GM10266 (cell line): ENCODE measurements at regions not wholly inside any gene's neighbourhood (a gene's known extent, or its start where the extent isn't known, plus 50 kb on each side); places are given as distances from the start of the nearest gene placed in this dataset.

Experiments
- DNase-seq: peaks from one replicate; pipeline ENCODE4 v3.0.0; 2012; ENCODE audit errors: extremely low spot score
- TF ChIP-seq, protein P1 (sequence below): IDR thresholded peaks from 2 replicates; pipeline ENCODE4 v1.5.1; 2012; ENCODE audit warnings: mild to moderate bottlenecking, low read depth; ENCODE audit not compliant: control insufficient read depth, insufficient read depth; ENCODE audit errors: missing control alignments

DNA sequence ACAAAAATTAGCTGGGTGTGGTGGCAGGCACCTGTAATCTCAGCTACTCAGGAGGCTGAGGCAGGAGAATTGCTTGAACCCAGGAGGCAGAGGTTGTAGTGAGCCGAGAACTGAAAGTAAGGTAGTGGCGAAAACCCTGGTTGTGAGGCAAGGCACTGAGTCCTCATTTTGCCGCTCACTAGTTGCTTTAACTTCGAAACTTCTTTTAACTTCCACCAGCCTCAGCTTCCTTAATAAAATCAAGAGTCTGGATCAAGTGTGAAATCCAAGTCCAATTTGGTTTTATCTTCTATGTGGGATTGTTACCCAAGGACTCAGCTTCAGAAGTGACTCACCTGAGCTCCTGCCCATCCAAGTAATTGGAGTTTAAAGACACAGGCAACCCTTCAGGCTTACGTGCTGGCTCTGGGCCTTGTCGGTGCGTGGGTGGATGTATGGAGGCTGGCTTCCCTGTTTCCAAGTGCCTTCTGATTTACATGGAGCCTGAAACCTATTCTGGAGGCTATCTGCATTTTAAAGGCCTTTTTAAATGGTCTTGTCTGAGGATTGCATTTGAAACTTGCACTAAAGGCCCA lies 374.2 kb upstream of the ID2 start:
- TF ChIP-seq, protein P1, sequence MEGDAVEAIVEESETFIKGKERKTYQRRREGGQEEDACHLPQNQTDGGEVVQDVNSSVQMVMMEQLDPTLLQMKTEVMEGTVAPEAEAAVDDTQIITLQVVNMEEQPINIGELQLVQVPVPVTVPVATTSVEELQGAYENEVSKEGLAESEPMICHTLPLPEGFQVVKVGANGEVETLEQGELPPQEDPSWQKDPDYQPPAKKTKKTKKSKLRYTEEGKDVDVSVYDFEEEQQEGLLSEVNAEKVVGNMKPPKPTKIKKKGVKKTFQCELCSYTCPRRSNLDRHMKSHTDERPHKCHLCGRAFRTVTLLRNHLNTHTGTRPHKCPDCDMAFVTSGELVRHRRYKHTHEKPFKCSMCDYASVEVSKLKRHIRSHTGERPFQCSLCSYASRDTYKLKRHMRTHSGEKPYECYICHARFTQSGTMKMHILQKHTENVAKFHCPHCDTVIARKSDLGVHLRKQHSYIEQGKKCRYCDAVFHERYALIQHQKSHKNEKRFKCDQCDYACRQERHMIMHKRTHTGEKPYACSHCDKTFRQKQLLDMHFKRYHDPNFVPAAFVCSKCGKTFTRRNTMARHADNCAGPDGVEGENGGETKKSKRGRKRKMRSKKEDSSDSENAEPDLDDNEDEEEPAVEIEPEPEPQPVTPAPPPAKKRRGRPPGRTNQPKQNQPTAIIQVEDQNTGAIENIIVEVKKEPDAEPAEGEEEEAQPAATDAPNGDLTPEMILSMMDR = no peak
- DNase-seq = no peak

DNA sequence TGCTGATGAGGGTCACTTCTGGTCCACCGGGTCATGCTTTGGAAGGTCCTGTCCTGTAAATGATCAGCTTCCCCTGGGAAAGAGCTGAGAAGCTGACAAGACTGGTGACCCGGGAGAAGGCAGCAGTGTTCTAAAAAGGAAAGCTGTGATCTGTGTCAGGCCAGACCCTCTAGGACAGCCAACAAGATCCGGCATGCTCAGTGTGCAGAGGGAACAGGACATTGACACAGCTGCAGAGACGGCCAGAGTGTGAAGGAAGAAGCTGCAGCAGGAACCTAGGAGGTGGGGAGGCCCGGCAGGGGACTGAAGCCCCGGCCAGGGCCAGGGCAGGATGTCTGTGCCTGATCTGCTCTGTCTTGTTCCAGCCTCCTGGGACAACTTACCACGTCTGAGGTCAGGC lies 372.7 kb upstream of the ID2 start:
- TF ChIP-seq, protein P1 = no peak
- no peak for DNase-seq

DNA sequence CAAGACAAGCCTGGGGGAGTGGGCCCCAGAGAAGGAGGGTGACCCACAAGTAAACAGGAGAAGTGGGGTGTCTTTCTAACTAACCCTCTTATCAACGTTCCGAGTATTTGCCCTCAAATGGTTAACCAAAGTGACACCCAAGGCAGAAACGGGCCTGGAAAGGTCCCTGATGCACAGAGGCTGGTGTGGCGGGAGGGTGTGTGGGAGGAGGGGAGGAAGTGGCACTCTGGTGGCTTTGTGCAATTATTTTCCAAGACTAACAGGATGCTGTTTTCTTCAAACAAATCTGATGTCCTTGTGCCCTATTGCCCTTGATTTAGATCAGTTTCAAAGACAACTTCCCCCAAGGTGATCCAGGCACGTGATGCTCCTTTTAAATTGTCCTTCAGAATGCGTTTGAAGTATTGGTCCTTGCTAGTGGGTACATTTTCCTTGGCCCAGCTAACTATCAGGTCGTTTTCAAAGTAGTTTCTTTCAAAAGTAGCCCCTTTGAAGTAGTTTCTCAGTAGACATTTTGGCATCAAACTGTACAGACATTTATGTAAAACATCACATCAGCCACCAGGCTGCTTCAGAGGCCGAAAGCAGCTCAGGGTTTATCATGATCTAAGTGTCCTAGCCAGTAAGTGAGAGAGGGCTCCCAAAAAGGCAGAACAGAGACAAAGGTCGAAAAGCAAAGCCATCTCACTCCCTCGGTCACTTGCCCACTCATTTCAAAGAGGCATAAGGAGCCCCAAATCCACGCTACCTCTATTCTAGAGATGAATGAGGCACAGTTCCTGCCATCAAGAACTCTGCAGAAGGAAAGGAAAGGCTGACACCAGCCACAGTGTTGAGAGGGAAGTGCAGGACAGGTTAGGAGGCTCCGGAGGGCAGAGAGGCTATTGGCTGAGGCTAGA lies 371.1 kb upstream of the ID2 start:
- TF ChIP-seq, protein P1 = no peak
- no peak for DNase-seq

DNA sequence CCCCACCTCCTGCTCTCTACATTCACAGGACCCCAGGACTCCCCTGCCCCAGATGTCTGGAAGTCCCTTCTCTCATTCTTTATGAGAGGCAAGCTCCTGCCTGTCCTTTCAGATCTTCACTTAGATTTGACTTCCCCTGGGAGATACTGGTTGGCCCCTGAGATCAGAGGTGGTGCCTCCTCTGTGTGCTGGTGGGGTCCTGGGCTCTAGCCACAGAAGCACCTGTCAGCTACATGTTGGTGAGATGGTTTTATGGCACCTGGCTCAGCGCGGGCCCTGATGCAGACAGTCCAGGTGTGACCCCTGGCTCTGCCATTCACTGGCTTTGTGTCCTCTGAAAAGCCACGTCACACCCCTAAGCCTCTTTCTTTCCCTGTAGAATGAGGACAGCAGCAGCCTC lies 369.6 kb upstream of the ID2 start:
- DNase-seq = no peak
- TF ChIP-seq, protein P1 = no peak

DNA sequence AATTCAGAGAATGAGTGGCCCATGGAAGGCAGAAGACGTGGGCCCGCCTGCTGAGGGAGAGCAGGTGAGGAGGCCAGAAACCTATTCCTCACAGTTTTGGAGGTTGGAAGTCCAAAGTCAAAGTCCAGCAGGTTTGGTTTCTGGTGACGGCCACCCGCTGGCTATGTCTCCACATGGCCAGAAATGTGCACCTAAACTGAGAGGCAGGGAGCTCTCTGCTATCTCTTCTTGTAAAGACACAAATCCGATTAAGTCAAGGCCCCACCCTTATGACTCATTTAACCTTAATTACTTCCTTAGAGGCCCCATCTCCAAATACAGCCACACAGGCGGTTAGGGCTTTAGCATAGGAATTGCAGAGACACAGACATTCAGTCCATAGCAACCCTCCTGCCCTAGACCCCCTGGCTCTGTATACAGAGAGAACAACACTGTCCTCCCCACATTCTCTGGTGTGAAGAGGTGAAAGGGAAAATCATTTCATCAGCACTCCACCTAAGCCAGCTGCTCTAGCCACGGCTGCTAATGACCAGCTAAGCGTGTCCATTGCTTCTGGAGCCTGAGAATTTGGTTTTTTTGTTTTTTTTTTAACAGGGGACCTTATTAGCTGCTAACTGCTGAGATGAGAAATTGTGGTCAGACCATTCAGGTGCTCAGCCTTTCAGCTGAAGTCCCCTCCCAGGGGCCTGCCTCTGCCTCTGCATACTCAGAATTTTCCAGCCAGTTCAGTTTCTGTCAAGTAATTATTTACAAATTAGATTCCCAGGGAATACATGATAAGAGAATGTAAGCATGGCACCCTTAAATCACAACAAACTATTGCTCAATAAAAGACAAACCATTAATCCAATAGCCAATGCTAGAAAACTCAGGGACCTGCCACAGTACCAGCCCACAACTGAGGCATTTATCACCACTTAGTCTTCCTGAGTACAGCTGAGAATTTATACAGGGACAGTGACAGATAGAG lies 368.7 kb upstream of the ID2 start:
- TF ChIP-seq, protein P1 = no peak
- peak; percentile 71 for DNase-seq

DNA sequence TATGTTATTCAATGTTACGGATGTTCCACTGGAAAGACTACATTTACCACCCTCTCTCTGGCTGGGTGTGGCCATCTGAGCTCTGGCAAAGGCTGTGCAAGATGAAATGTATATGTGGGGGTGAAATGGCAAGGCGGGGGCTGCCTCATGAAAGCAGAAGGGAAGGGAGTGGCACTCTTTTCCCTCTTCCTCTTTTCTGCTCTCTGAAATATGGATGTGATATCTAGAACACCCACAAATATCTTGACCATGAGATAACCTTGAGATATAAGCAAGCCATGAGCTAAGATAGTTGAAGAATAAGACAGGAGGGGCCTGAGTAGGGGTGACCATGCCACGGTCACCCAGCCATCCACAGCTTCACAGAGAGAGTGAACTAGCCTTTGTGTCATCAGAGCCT lies 367.8 kb upstream of the ID2 start:
- DNase-seq = no peak
- TF ChIP-seq, protein P1 = no peak
